HG03097 (cell line): ENCODE measurements at regions not wholly inside any gene's neighbourhood (a gene's known extent, or its start where the extent isn't known, plus 50 kb on each side); places are given as distances from the start of the nearest gene placed in this dataset.
"Not testable (repeated sequence)": the region's sequence is repeated elsewhere in the genome, so short reads cannot be mapped to it uniquely, and the experiment has no call there.

Source experiments
- ATAC-seq: cut with Tn5 transposase; IDR thresholded peaks from one replicate; pipeline ENCODE4 v1.9.1; 2021; ENCODE audit not compliant: unreplicated experiment, low FRiP score

- ATAC-seq, result no peak
These were observed 153.2 kb upstream of the FBXL7 start for GRCh38 chr5:15346738-15347137.

- no peak for ATAC-seq
These were observed 155.0 kb upstream of the FBXL7 start for GRCh38 chr5:15344954-15345353.

- ATAC-seq, result no peak
These were observed 161.4 kb upstream of the FBXL7 start for GRCh38 chr5:15338546-15338945.

- ATAC-seq, result no peak
These were observed 165.3 kb upstream of the FBXL7 start for GRCh38 chr5:15334551-15335266.

GRCh38 chr5:15333091-15333490 is 166.9 kb upstream of the FBXL7 start:
- no peak for ATAC-seq

- no peak for ATAC-seq
These were observed 173.0 kb upstream of the FBXL7 start for GRCh38 chr5:15326932-15327331.

GRCh38 chr5:15326471-15326870 is 173.5 kb upstream of the FBXL7 start:
- ATAC-seq, result no peak

GRCh38 chr5:15322421-15322820 is 177.6 kb upstream of the FBXL7 start:
- ATAC-seq, result no peak

GRCh38 chr5:15321776-15322175 is 178.2 kb upstream of the FBXL7 start:
- no peak for ATAC-seq

- no peak for ATAC-seq
These were observed 179.1 kb upstream of the FBXL7 start for GRCh38 chr5:15320871-15321270.

- ATAC-seq, result no peak
These were observed 194.8 kb upstream of the FBXL7 start for GRCh38 chr5:15304914-15305834.

GRCh38 chr5:15304066-15304731 is 195.8 kb upstream of the FBXL7 start:
- no peak for ATAC-seq

GRCh38 chr5:15300141-15300540 is 199.8 kb upstream of the FBXL7 start:
- ATAC-seq, result no peak

- no peak for ATAC-seq
These were observed 209.0 kb upstream of the FBXL7 start for GRCh38 chr5:15290953-15291352.

- ATAC-seq, result no peak
These were observed 213.3 kb upstream of the FBXL7 start for GRCh38 chr5:15286650-15287049.

- no peak for ATAC-seq
These were observed 213.9 kb upstream of the FBXL7 start for GRCh38 chr5:15285901-15286583.

- no peak for ATAC-seq
These were observed 215.3 kb upstream of the FBXL7 start for GRCh38 chr5:15284706-15285105.

- ATAC-seq, result no peak
These were observed 216.9 kb upstream of the FBXL7 start for GRCh38 chr5:15283076-15283475.

GRCh38 chr5:15282611-15283010 is 217.4 kb upstream of the FBXL7 start:
- ATAC-seq, result no peak

- ATAC-seq, result not testable (repeated sequence)
These were observed 228.4 kb upstream of the FBXL7 start for GRCh38 chr5:15271596-15271995.

GRCh38 chr5:15267966-15268365 is 232.0 kb upstream of the FBXL7 start:
- ATAC-seq, result no peak
